ENCODE measurements at regions not wholly inside any gene's neighbourhood (a gene's known extent, or its start where the extent isn't known, plus 50 kb on each side); places are given as distances from the start of the nearest gene placed in this dataset.

DNA sequence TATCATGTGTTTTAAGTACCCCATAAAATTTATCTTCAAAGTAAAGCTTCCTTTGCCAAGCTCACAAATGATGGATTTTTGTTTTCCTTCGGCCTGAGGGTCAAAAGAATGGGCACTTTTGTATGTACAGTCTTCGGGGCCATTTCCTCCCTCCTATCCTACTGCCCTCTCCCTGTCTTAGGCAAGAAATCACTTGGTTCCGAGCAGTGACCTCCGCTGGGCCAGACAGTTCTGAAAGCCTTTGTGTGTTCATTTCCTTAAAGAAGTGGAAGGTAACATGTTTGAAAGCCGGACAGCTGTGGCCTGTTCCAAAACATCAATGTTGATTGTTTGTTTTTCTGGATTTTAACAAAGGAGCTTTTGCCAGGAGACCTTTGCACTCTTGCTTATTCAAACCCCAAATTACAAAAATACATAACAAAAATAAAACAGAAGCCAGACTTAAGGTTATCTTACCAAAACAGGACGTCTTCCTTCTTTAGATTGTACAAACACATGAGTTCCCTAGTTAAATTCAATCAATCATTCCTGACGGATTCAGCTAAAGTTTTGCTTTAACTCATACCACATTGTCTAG is 110.6 kb upstream of the LIMCH1 start:
- no peak for DNase-seq
- Histone ChIP-seq H3K36me3 (ENCODE audit: control insufficient read depth, insufficient read depth, low read length) (no peaks in the 10 kb centered on the region), H3K27me3 (ENCODE audit: control insufficient read depth, insufficient read depth, low read length) (no peaks in the 10 kb centered on the region), H3K4me3 (ENCODE audit: low read length) (no peak overlapping the region), H3K4me1 (ENCODE audit: control insufficient read depth, insufficient read depth, low read length) (no peaks in the 10 kb centered on the region), H3K9me3 (ENCODE audit: control insufficient read depth, low read depth, low read length) (no peaks in the 10 kb centered on the region), H3K27ac (ENCODE audit: low read length) (no peak overlapping the region)
- WGBS (ENCODE audit: insufficient coverage, low lambda C conversion rate) = no CpG with 5 or more reads among the region's 7 CpGs

DNA sequence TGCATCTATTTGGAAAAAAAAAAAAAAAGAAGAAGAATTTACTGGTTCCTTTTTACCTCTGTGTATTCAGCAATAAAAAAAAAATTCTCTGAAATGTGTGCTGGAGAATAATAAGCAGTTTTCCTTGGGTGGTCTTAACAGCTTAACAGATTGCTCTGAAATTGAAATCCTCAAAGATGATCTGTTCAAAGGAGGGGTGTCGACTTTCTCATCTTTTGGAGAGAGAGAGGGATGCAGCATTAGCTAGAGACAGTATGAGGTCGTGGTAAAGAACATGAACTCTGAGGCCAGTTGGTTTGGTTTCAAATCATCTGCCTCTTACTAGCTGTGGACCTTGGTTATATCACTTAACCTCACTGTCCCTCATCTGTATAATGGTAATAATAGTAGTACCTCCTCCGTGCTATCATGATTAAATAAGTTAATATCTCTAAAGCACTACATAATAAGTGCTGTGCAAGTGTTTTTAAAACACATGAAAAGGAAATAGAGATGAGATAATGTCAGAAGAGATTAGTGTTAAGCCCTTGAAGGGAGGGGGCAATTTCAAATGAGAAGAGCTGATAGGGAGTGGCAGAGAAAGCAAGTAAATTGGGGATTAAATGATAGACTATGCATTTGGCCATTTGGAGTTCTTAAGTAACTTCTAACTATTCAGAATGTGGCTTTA is 109.9 kb upstream of the LIMCH1 start:
- no peaks in the 10 kb centered on the region for H3K36me3 ChIP-seq (ENCODE audit: control insufficient read depth, insufficient read depth, low read length)
- no peaks in the 10 kb centered on the region for H3K27me3 ChIP-seq (ENCODE audit: control insufficient read depth, insufficient read depth, low read length)
- no peaks in the 10 kb centered on the region for H3K4me1 ChIP-seq (ENCODE audit: control insufficient read depth, insufficient read depth, low read length)
- H3K27ac ChIP-seq (ENCODE audit: low read length) = no peak overlapping the region
- WGBS (ENCODE audit: insufficient coverage, low lambda C conversion rate) = 0% methylated on average over 1 of the region's 3 CpGs
- no peak overlapping the region for H3K4me3 ChIP-seq (ENCODE audit: low read length)
- no peak for DNase-seq
- H3K9me3 ChIP-seq (ENCODE audit: control insufficient read depth, low read depth, low read length) = no peaks in the 10 kb centered on the region

DNA sequence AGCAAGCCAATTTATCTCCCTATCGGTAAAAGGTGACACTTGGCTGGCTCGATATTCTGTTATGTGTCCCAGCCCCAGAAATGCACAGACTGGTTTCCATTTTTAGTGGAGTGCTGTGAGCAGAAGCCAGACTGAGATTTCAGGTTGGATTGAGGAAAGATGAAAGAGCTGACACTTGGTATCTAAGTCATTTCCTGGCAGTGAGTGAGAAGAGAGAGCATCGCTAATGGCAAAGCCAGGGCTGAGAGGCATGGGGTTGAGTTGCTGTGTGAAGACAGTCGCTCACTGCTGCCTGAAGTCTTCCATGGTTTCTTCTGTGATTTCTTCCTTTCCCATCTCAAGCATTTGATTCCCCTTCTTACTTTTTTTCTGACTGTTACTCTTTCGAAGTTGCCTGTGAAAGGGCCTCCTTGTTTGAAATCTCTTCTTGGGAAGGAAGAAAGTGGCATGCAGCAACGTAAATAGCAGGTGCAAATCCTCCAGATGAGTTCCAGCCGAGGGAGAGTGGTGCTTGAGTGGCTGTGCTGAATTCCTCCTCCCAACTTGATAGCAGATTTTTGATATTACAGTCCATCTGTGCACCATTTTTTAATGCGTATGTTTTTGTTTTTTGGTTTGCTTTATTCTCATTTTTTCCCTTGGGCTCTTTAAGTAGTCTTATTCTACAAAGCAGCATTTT is 109.2 kb upstream of the LIMCH1 start:
- Histone ChIP-seq H3K27ac (ENCODE audit: low read length) (no peak overlapping the region), H3K36me3 (ENCODE audit: control insufficient read depth, insufficient read depth, low read length) (no peaks in the 10 kb centered on the region), H3K9me3 (ENCODE audit: control insufficient read depth, low read depth, low read length) (no peaks in the 10 kb centered on the region), H3K27me3 (ENCODE audit: control insufficient read depth, insufficient read depth, low read length) (no peaks in the 10 kb centered on the region), H3K4me3 (ENCODE audit: low read length) (no peak overlapping the region), H3K4me1 (ENCODE audit: control insufficient read depth, insufficient read depth, low read length) (no peaks in the 10 kb centered on the region)
- DNase-seq = no peak
- 54% methylated on average over 4 of the region's 8 CpGs for WGBS (ENCODE audit: insufficient coverage, low lambda C conversion rate)

DNA sequence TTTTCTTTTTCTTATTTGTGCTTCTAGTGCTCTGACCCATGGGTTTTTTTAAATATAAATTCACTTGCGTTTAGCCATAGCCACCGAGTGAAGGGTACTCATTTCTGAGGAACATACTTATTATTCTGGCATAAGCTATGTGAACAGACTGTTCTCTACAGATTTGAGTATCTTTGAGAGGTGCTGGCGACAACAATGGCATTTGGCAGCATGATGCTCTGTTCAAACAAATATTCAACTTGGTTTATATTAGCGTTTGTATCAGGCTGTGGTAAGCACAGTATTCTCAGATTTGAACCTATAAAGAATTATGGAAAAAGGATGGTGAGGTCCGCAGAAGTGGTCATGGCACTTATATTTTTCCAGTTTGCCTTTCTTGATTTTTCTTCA is 108.7 kb upstream of the LIMCH1 start:
- 100% methylated on average over 1 of the region's 5 CpGs for WGBS (ENCODE audit: insufficient coverage, low lambda C conversion rate)
- Histone ChIP-seq H3K4me1 (ENCODE audit: control insufficient read depth, insufficient read depth, low read length) (no peaks in the 10 kb centered on the region), H3K4me3 (ENCODE audit: low read length) (no peak overlapping the region), H3K27ac (ENCODE audit: low read length) (no peak overlapping the region), H3K27me3 (ENCODE audit: control insufficient read depth, insufficient read depth, low read length) (no peaks in the 10 kb centered on the region), H3K9me3 (ENCODE audit: control insufficient read depth, low read depth, low read length) (no peaks in the 10 kb centered on the region), H3K36me3 (ENCODE audit: control insufficient read depth, insufficient read depth, low read length) (no peaks in the 10 kb centered on the region)
- no peak for DNase-seq

DNA sequence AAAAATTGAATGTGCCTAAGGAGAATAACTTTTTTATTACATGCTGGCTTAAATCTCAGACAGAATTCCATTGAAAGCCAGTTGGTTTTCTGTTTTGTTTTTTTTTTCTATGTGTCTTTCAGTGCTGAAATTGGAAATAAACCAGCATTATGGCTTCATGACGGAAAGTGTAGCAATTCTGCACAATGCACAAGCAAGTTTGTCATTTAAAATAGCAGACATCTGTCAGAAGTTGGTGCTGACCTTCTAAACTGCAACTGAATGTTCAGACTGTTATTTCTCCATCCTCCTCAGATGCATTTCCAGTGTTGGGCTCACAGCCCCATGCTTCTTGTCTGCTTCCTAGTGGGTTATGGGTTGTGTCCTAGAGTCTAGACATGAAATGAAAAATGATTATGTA is 107.2 kb upstream of the LIMCH1 start:
- Histone ChIP-seq H3K9me3 (ENCODE audit: control insufficient read depth, low read depth, low read length) (no peaks in the 10 kb centered on the region), H3K27ac (ENCODE audit: low read length) (no peak overlapping the region), H3K36me3 (ENCODE audit: control insufficient read depth, insufficient read depth, low read length) (no peaks in the 10 kb centered on the region), H3K4me3 (ENCODE audit: low read length) (no peak overlapping the region), H3K27me3 (ENCODE audit: control insufficient read depth, insufficient read depth, low read length) (no peaks in the 10 kb centered on the region), H3K4me1 (ENCODE audit: control insufficient read depth, insufficient read depth, low read length) (no peaks in the 10 kb centered on the region)
- WGBS (ENCODE audit: insufficient coverage, low lambda C conversion rate) = no CpG with 5 or more reads among the region's 1 CpG
- DNase-seq = no peak

DNA sequence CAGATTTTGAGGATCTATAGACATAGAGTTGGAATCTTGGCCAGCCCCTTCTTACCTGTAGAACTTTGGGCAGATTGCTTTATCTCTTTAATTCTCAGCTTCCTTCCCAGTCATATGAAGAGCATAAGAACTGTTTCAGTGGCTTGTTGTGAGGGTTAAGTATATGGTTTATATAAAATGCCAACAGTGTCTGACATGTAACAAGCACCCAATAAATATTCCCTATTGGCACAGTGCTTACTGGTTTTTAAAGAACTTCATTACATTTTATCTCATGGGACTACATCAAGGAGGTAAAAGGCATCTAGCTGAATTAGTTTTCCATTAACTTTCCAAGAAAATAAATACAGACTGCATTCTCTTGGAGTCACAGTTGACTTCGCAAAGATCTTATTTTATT is 106.7 kb upstream of the LIMCH1 start:
- Histone ChIP-seq H3K9me3 (ENCODE audit: control insufficient read depth, low read depth, low read length) (no peaks in the 10 kb centered on the region), H3K4me3 (ENCODE audit: low read length) (no peak overlapping the region), H3K27me3 (ENCODE audit: control insufficient read depth, insufficient read depth, low read length) (no peaks in the 10 kb centered on the region), H3K4me1 (ENCODE audit: control insufficient read depth, insufficient read depth, low read length) (no peaks in the 10 kb centered on the region), H3K36me3 (ENCODE audit: control insufficient read depth, insufficient read depth, low read length) (no peaks in the 10 kb centered on the region), H3K27ac (ENCODE audit: low read length) (no peak overlapping the region)
- WGBS (ENCODE audit: insufficient coverage, low lambda C conversion rate) = 100% methylated on average over 1 of the region's 1 CpG
- no peak for DNase-seq

DNA sequence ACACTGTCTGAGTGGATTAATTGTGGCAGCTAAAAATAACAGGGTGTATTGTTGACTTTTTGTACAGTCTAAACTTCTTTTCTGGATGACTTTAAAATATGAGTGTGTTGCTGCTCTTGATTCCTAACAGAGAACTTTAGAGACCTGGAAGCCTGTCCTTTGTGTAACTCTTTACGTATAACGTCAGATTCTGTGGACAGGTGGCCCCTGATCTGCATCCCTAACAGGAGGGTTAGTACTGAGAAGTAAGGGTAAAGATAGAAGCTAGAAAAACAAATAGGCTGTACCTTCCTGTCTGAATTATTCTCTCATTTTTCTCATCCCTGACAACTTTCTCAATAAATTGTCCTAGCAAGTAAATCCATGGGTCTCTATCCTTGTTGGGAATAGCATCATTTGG is 105.7 kb upstream of the LIMCH1 start:
- no peaks in the 10 kb centered on the region for H3K36me3 ChIP-seq (ENCODE audit: control insufficient read depth, insufficient read depth, low read length)
- no peak overlapping the region for H3K4me3 ChIP-seq (ENCODE audit: low read length)
- WGBS (ENCODE audit: insufficient coverage, low lambda C conversion rate) = no CpG with 5 or more reads among the region's 2 CpGs
- no peak overlapping the region for H3K27ac ChIP-seq (ENCODE audit: low read length)
- DNase-seq = no peak
- H3K27me3 ChIP-seq (ENCODE audit: control insufficient read depth, insufficient read depth, low read length) = no peaks in the 10 kb centered on the region
- H3K4me1 ChIP-seq (ENCODE audit: control insufficient read depth, insufficient read depth, low read length) = no peaks in the 10 kb centered on the region
- H3K9me3 ChIP-seq (ENCODE audit: control insufficient read depth, low read depth, low read length) = no peaks in the 10 kb centered on the region

DNA sequence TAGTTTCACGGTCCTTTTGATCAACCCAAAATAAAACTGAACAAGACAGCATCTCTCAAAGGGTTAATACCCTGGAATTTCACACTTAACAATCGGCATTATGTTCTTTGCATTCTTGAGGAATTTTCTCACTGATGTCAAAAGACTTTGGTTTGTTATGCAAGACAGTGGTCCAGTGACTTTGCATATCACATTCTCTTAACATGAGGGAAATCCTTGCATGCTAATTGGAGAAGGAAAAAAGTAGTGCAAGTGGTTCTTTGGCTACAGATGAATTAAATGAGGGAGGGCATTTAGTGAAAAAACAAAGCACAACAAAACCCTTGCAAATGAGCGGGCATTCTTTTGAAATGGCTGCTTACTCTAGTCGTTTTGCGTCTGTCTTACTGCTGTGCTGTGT is 105.1 kb upstream of the LIMCH1 start:
- no peak for DNase-seq
- H3K27me3 ChIP-seq (ENCODE audit: control insufficient read depth, insufficient read depth, low read length) = no peaks in the 10 kb centered on the region
- H3K4me3 ChIP-seq (ENCODE audit: low read length) = no peak overlapping the region
- no peak overlapping the region for H3K27ac ChIP-seq (ENCODE audit: low read length)
- H3K36me3 ChIP-seq (ENCODE audit: control insufficient read depth, insufficient read depth, low read length) = no peaks in the 10 kb centered on the region
- H3K4me1 ChIP-seq (ENCODE audit: control insufficient read depth, insufficient read depth, low read length) = no peaks in the 10 kb centered on the region
- no peaks in the 10 kb centered on the region for H3K9me3 ChIP-seq (ENCODE audit: control insufficient read depth, low read depth, low read length)
- 40% methylated on average over 1 of the region's 5 CpGs for WGBS (ENCODE audit: insufficient coverage, low lambda C conversion rate)

DNA sequence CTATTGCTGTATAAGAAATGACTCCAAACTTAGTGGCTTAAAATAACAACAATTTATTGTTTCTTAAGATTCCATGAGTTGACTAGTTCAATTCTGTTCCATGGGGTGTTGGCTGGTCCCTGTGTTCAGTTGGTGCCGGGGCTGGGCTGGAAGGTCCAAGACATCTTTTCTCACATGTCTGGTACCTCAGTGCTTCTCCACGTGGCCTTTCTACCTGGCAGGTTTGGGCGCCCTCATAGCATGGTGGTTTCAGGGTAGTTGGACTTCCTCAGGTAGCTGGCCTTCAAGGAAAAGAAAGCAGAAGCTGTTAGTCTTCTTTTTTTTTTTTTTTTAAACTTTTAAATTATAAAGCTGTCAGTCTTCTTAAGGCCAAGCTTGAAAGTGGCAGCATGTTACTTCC is 104.6 kb upstream of the LIMCH1 start:
- Histone ChIP-seq H3K9me3 (ENCODE audit: control insufficient read depth, low read depth, low read length) (no peaks in the 10 kb centered on the region), H3K4me3 (ENCODE audit: low read length) (no peak overlapping the region), H3K27me3 (ENCODE audit: control insufficient read depth, insufficient read depth, low read length) (no peaks in the 10 kb centered on the region), H3K36me3 (ENCODE audit: control insufficient read depth, insufficient read depth, low read length) (no peaks in the 10 kb centered on the region), H3K27ac (ENCODE audit: low read length) (no peak overlapping the region), H3K4me1 (ENCODE audit: control insufficient read depth, insufficient read depth, low read length) (no peaks in the 10 kb centered on the region)
- no CpG with 5 or more reads among the region's 3 CpGs for WGBS (ENCODE audit: insufficient coverage, low lambda C conversion rate)
- no peak for DNase-seq

DNA sequence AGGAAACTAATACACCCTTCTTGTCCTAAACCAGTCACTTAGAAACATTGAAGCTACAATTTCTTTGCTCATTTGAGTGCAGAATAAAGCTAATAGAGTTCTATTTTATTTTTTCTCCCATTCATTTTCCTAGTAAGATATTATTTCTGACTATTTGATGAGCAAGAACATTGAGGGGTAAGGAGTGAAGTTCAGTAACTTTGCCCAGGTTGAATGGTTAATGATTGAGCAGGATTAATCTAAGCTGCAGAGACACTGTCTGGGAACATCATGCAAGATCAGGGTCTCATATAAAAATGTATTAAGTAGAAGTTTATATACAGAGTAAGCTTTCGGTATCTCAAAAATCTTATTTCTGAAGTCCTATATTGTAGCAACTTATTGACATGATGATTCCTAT is 102.4 kb upstream of the LIMCH1 start:
- DNase-seq = no peak
- no peak overlapping the region for H3K27ac ChIP-seq (ENCODE audit: low read length)
- H3K27me3 ChIP-seq (ENCODE audit: control insufficient read depth, insufficient read depth, low read length) = no peaks in the 10 kb centered on the region
- no peak overlapping the region for H3K4me3 ChIP-seq (ENCODE audit: low read length)
- no peaks in the 10 kb centered on the region for H3K36me3 ChIP-seq (ENCODE audit: control insufficient read depth, insufficient read depth, low read length)
- H3K4me1 ChIP-seq (ENCODE audit: control insufficient read depth, insufficient read depth, low read length) = no peaks in the 10 kb centered on the region
- WGBS (ENCODE audit: insufficient coverage, low lambda C conversion rate) = no CpG with 5 or more reads among the region's 1 CpG
- no peaks in the 10 kb centered on the region for H3K9me3 ChIP-seq (ENCODE audit: control insufficient read depth, low read depth, low read length)

DNA sequence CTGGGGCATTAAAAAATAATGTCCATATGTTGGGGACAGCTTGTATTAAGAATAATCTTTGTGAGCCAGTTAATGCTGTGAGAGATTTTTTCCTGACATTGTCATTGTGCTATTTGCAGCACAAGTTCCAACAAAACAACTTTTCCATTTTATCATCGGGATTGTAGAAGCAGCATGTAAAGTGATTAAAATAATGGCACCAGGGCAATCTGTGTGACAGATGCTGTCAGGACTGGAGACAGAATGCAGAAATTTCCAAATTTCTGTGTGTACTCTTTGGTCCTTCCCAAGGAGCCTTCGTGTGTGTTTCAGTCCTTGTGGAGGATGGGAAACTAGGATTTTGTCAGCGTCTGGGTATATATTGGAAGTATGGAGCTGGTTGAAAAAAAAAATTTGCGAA is 101.5 kb upstream of the LIMCH1 start:
- Histone ChIP-seq H3K4me3 (ENCODE audit: low read length) (no peak overlapping the region), H3K36me3 (ENCODE audit: control insufficient read depth, insufficient read depth, low read length) (no peaks in the 10 kb centered on the region), H3K4me1 (ENCODE audit: control insufficient read depth, insufficient read depth, low read length) (no peaks in the 10 kb centered on the region), H3K9me3 (ENCODE audit: control insufficient read depth, low read depth, low read length) (no peaks in the 10 kb centered on the region), H3K27me3 (ENCODE audit: control insufficient read depth, insufficient read depth, low read length) (no peaks in the 10 kb centered on the region), H3K27ac (ENCODE audit: low read length) (no peak overlapping the region)
- 72% methylated on average over 2 of the region's 4 CpGs for WGBS (ENCODE audit: insufficient coverage, low lambda C conversion rate)
- no peak for DNase-seq
